T-cell (primary cell): ENCODE measurements at regions not wholly inside any gene's neighbourhood (a gene's known extent, or its start where the extent isn't known, plus 50 kb on each side); places are given as distances from the start of the nearest gene placed in this dataset.

Experiments used
- ATAC-seq, 4 experiments: fragments of 200-7000 bp in 3 of 4; fragments of 150-1000 bp in 1 of 4; cut with Tn5 transposase; replicated peaks in 1 of 4; 1 replicate in 3 of 4; 2 replicates in 1 of 4; pipeline ENCODE4 v1.10.0; 2021; ENCODE audit warnings: moderate library complexity in 3 of 4, mild to moderate bottlenecking in 2 of 4, moderate number of reproducible peaks in 1 of 4
- CTCF ChIA-PET, 2 donors: fragments of 300-600 bp; sonication (Branson Sonifier 250); formaldehyde crosslinking; loops; one replicate each; lab custom pipeline; 2022; ENCODE audit warnings: antibody characterized with exemption in 2 of 2; lab: Charles Lee
- POLR2A ChIA-PET, 2 donors: fragments of 300-600 bp; sonication (Branson Sonifier 250); formaldehyde crosslinking; loops; one replicate each; lab custom pipeline; 2022; ENCODE audit warnings: antibody characterized with exemption in 2 of 2; lab: Charles Lee
- DNase-seq, 35 experiments: peaks; one replicate each; pipeline versions ENCODE4 v3.0.0 to v3.0.0-alpha.2; 2013 to 2023
- H3K27ac ChIP-seq: one replicate; pipeline ENCODE4 v1.5.1; 2013; ENCODE audit warnings: low read length
- H3K27me3 ChIP-seq, 2 experiments: replicated peaks in 1 of 2; 1 replicate in 1 of 2; 2 replicates in 1 of 2; pipeline versions ENCODE4 v1.6.1 to v1.7.0; 2013; ENCODE audit warnings: low read length in 1 of 2, mixed read lengths in 1 of 2; ENCODE audit not compliant: control insufficient read depth in 2 of 2, insufficient read depth in 2 of 2; ENCODE audit errors: extremely low read depth in 1 of 2
- H3K36me3 ChIP-seq, 2 donors: 1 replicate in 1 of 2; 2 replicates in 1 of 2; pipeline versions ENCODE4 v1.6.1 to v1.7.0; 2013; ENCODE audit warnings: low read length in 1 of 2; ENCODE audit not compliant: control insufficient read depth in 2 of 2, insufficient read depth in 1 of 2; ENCODE audit errors: extremely low read depth in 1 of 2
- H3K4me1 ChIP-seq, 2 experiments: 1 replicate in 1 of 2; 2 replicates in 1 of 2; pipeline versions ENCODE4 v1.6.1 to v1.7.0; 2013; ENCODE audit warnings: low read length in 2 of 2, mixed read lengths in 1 of 2; ENCODE audit not compliant: insufficient read depth in 2 of 2, control insufficient read depth in 1 of 2; ENCODE audit errors: extremely low read depth in 1 of 2
- H3K4me3 ChIP-seq, 2 donors: 1 replicate in 1 of 2; 2 replicates in 1 of 2; pipeline versions ENCODE4 v1.5.1 to v1.7.0; 2013; ENCODE audit warnings: mild to moderate bottlenecking in 2 of 2, low read length in 1 of 2, moderate library complexity in 1 of 2; ENCODE audit not compliant: control insufficient read depth in 1 of 2; ENCODE audit errors: extremely low read depth in 1 of 2
- H3K9me3 ChIP-seq: 2 replicates; pipeline ENCODE4 v1.7.0; 2013
- H3K27ac Mint-ChIP-seq, 2 donors: one replicate each; pipeline ENCODE4 v1.8.0; 2020 to 2021; ENCODE audit warnings: mild to moderate bottlenecking in 2 of 2, mixed read lengths in 2 of 2
- H3K27me3 Mint-ChIP-seq, 2 donors: one replicate each; pipeline ENCODE4 v1.8.0; 2021 to 2022; ENCODE audit warnings: mixed read lengths in 2 of 2
- H3K36me3 Mint-ChIP-seq: one replicate; pipeline ENCODE4 v1.8.0; 2021; ENCODE audit warnings: mixed read lengths
- H3K4me1 Mint-ChIP-seq, 3 donors: one replicate each; pipeline ENCODE4 v1.8.0; 2020 to 2022; ENCODE audit warnings: mixed read lengths in 3 of 3, mild to moderate bottlenecking in 1 of 3
- H3K4me3 Mint-ChIP-seq, 3 donors: one replicate each; pipeline ENCODE4 v1.8.0; 2020 to 2022; ENCODE audit warnings: mild to moderate bottlenecking in 3 of 3, mixed read lengths in 3 of 3, moderate library complexity in 3 of 3
- H3K9me3 Mint-ChIP-seq, 3 donors: one replicate each; pipeline ENCODE4 v1.8.0; 2020 to 2022; ENCODE audit warnings: mixed read lengths in 3 of 3
- WGBS: methylation state at CpG from one replicate; pipeline ENCODE4 v1.1.5; 2013; ENCODE audit warnings: missing lambda C conversion rate; ENCODE audit not compliant: insufficient coverage; 5-methylcytosine and 5-hydroxymethylcytosine counted together

GRCh38 chr6:93829009-93829408 lies 409.6 kb upstream of the EPHA7 start:
- H3K27me3 ChIP-seq, result no peaks in the 10 kb centered on the region
- ChIA-PET POLR2A (interaction anchor here in 1 of 2 donors (0.6 kb wide), 1 partner anchor 18 kb away, joined by 3 read pairs; no protein-coding TSS in a partner anchor), CTCF (no interaction called here)
- Mint-ChIP-seq H3K4me3 (no peak overlapping the region), H3K27me3 (no peaks in the 10 kb centered on the region), H3K27ac (no peak overlapping the region), H3K9me3 (peaks cover 2 to 15% (median 11%) of the 10 kb centered on the region in 3 donors), H3K36me3 (no peaks in the 10 kb centered on the region), H3K4me1 (no peaks in the 10 kb centered on the region)
- DNase-seq (no peak), ATAC-seq (no peak)
- no peaks in the 10 kb centered on the region for H3K36me3 ChIP-seq
- no peaks in the 10 kb centered on the region for H3K9me3 ChIP-seq
- WGBS, result no CpG with 5 or more reads among the region's 1 CpG
- H3K4me3 ChIP-seq, result no peak overlapping the region
- H3K27ac ChIP-seq, result no peak overlapping the region
- H3K4me1 ChIP-seq, result no peaks in the 10 kb centered on the region

DNA sequence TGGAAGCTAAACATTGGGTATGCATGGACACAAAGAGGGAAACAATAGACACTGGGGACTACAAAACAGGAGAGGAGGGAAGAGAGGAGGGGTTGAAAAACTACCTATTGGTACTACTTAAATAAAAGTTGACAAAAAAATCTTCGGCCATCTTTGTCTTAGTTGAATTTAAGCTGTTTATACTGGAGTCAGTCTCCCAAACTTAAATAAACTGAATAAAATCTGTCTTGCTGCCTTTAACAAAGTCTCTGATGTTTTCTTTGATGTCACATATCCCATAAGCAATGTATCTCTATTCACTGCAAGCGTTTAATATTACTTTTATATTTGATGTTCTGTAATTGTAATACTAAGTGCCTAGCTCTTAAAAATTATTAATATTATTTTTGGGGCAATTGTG lies 409.2 kb upstream of the EPHA7 start:
- ChIA-PET POLR2A (interaction anchor here in 1 of 2 donors (0.6 kb wide), 1 partner anchor 18 kb away, joined by 3 read pairs; no protein-coding TSS in a partner anchor), CTCF (no interaction called here)
- H3K4me3 ChIP-seq, result no peak overlapping the region
- no peaks in the 10 kb centered on the region for H3K27me3 ChIP-seq
- no peaks in the 10 kb centered on the region for H3K9me3 ChIP-seq
- H3K27me3 Mint-ChIP-seq, result no peaks in the 10 kb centered on the region
- H3K4me3 Mint-ChIP-seq, result no peak overlapping the region
- no peak overlapping the region for H3K27ac Mint-ChIP-seq
- H3K4me1 ChIP-seq, result no peaks in the 10 kb centered on the region
- H3K27ac ChIP-seq, result no peak overlapping the region
- H3K9me3 Mint-ChIP-seq, result peaks cover 2 to 15% (median 11%) of the 10 kb centered on the region in 3 donors
- ATAC-seq, result no peak
- H3K36me3 ChIP-seq, result no peaks in the 10 kb centered on the region
- H3K4me1 Mint-ChIP-seq, result no peaks in the 10 kb centered on the region
- WGBS, result no CpG with 5 or more reads among the region's 2 CpGs
- no peaks in the 10 kb centered on the region for H3K36me3 Mint-ChIP-seq
- DNase-seq, result no peak

GRCh38 chr6:93827728-93828127 lies 408.4 kb upstream of the EPHA7 start:
- CTCF ChIA-PET, result no interaction called here

GRCh38 chr6:93825950-93826349 lies 406.6 kb upstream of the EPHA7 start:
- CTCF ChIA-PET, result no interaction called here
- no peaks in the 10 kb centered on the region for H3K36me3 ChIP-seq
- Mint-ChIP-seq H3K27me3 (no peaks in the 10 kb centered on the region), H3K36me3 (no peaks in the 10 kb centered on the region), H3K4me1 (no peaks in the 10 kb centered on the region), H3K9me3 (peaks cover 8 to 16% (median 9%) of the 10 kb centered on the region in 3 donors), H3K4me3 (no peak overlapping the region), H3K27ac (no peak overlapping the region)
- no peak overlapping the region for H3K4me3 ChIP-seq
- H3K27ac ChIP-seq, result no peak overlapping the region
- no peaks in the 10 kb centered on the region for H3K9me3 ChIP-seq
- POLR2A ChIA-PET, result no interaction called here
- no peak for ATAC-seq
- no peaks in the 10 kb centered on the region for H3K27me3 ChIP-seq
- H3K4me1 ChIP-seq, result no peaks in the 10 kb centered on the region
- no peak for DNase-seq

More at GRCh38 chr6:93827728-93828127, 408.4 kb upstream of the EPHA7 start:
- Mint-ChIP-seq H3K36me3 (no peaks in the 10 kb centered on the region), H3K4me1 (no peaks in the 10 kb centered on the region), H3K27ac (no peak overlapping the region), H3K4me3 (no peak overlapping the region), H3K27me3 (no peaks in the 10 kb centered on the region), H3K9me3 (peaks cover 2 to 15% (median 11%) of the 10 kb centered on the region in 3 donors)
- no peaks in the 10 kb centered on the region for H3K36me3 ChIP-seq
- WGBS, result 75% methylated on average over 1 of the region's 1 CpG
- H3K4me1 ChIP-seq, result no peaks in the 10 kb centered on the region
- ATAC-seq (no peak), DNase-seq (no peak)
- H3K9me3 ChIP-seq, result no peaks in the 10 kb centered on the region
- H3K27ac ChIP-seq, result no peak overlapping the region
- POLR2A ChIA-PET, result no interaction called here
- no peaks in the 10 kb centered on the region for H3K27me3 ChIP-seq
- no peak overlapping the region for H3K4me3 ChIP-seq

DNA sequence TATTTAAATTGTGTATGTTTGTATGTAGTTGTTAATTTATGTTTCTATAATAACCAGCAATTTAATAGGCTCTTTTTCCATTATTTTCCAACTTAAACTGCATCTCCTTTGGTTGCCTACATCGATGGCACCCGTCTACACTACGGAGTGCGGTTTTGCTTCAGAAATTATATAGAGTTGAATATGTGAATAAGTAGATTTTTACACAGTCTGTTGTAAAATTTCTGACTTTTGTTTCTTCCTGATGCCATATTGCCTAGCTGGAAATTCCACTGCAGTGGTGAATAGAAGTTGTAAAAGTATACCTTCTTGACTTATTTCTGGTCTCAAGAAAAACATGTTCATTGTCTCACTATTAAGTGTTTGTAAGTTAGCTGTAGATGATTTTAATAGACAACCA lies 404.1 kb upstream of the EPHA7 start:
- H3K9me3 ChIP-seq, result no peaks in the 10 kb centered on the region
- CTCF ChIA-PET, result no interaction called here
- H3K4me1 Mint-ChIP-seq, result no peaks in the 10 kb centered on the region
- no peak overlapping the region for H3K27ac Mint-ChIP-seq
- H3K9me3 Mint-ChIP-seq, result peaks cover 5 to 11% (median 6%) of the 10 kb centered on the region in 3 donors
- DNase-seq (no peak), ATAC-seq (no peak)
- H3K36me3 ChIP-seq, result no peaks in the 10 kb centered on the region
- H3K4me3 ChIP-seq, result no peak overlapping the region
- no CpG with 5 or more reads among the region's 4 CpGs for WGBS
- POLR2A ChIA-PET, result no interaction called here
- H3K27ac ChIP-seq, result no peak overlapping the region
- H3K27me3 Mint-ChIP-seq, result no peaks in the 10 kb centered on the region
- H3K27me3 ChIP-seq, result no peaks in the 10 kb centered on the region
- H3K36me3 Mint-ChIP-seq, result no peaks in the 10 kb centered on the region
- H3K4me1 ChIP-seq, result no peaks in the 10 kb centered on the region
- no peak overlapping the region for H3K4me3 Mint-ChIP-seq

DNA sequence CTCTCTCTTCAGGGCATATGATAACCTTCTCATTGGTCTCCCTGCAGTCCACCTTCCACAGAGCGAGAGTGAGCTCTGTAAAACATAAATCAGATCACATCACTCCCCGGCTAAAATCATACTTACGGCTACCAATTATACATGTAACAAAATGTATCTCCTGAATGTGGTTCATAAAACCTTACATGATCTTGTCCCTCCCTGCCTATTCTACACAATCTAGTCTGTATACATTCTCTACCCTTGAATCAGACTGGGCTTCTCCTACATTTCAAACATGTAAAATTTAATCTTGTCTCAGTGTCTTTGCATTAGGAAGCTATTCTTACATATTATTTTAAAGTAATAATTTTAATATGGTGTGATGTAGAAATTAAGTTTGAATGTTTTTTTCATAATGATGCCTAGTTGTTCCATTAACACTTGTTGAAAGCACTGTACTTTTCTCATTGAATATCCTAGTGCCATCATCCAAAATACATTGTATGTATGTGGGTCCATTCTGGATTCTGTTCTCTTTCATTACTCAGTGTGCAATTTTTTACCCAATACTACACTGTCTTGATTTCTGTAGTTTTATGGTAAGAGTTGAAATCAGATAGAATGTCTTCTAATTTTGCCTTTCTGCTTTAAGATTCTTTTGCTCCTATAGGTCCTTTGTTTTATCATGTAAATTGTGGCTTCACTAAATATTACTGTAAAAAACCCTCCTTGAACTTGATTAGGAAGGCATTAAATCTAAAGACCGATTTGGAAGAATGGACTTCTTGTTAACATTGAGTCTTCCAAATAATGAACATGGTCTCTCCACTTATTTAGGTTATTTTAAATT lies 403.3 kb upstream of the EPHA7 start:
- no peak overlapping the region for H3K27ac Mint-ChIP-seq
- Histone ChIP-seq H3K9me3 (no peaks in the 10 kb centered on the region), H3K36me3 (no peaks in the 10 kb centered on the region), H3K27ac (no peak overlapping the region), H3K4me3 (no peak overlapping the region), H3K27me3 (no peaks in the 10 kb centered on the region), H3K4me1 (no peaks in the 10 kb centered on the region)
- no peak for ATAC-seq
- ChIA-PET POLR2A (no interaction called here), CTCF (no interaction called here)
- WGBS, result 70% methylated on average over 3 of the region's 4 CpGs
- H3K4me3 Mint-ChIP-seq, result no peak overlapping the region
- DNase-seq, result no peak
- peaks cover 0 to 11% (median 6%) of the 10 kb centered on the region in 3 donors for H3K9me3 Mint-ChIP-seq
- no peaks in the 10 kb centered on the region for H3K27me3 Mint-ChIP-seq
- H3K36me3 Mint-ChIP-seq, result no peaks in the 10 kb centered on the region
- no peaks in the 10 kb centered on the region for H3K4me1 Mint-ChIP-seq
